Testis (tissue), 2 donors: ENCODE measurements at regions not wholly inside any gene's neighbourhood (a gene's known extent, or its start where the extent isn't known, plus 50 kb on each side); places are given as distances from the start of the nearest gene placed in this dataset.

Experiments
- DNase-seq: peaks from one replicate; pipeline ENCODE4 v3.0.0-alpha.2; 2019
- H3K27ac ChIP-seq, 2 donors: fragments of 200-600 bp; sonication (generic); one replicate each; pipeline ENCODE4 v1.5.1; 2019
- H3K27me3 ChIP-seq: fragments of 200-600 bp; sonication (generic); one replicate; pipeline ENCODE4 v1.5.1; 2019
- H3K36me3 ChIP-seq: fragments of 200-600 bp; sonication (generic); one replicate; pipeline ENCODE4 v1.5.1; 2017; ENCODE audit warnings: low read depth; ENCODE audit errors: missing control alignments
- H3K4me1 ChIP-seq: fragments of 200-600 bp; sonication (generic); one replicate; pipeline ENCODE4 v1.5.1; 2019
- H3K4me3 ChIP-seq, 2 donors: fragments of 200-600 bp; sonication (generic); one replicate each; pipeline ENCODE4 v1.5.1; 2017 to 2019
- H3K9me3 ChIP-seq: fragments of 200-600 bp; sonication (generic); one replicate; pipeline ENCODE4 v1.5.1; 2017
- CTCF ChIP-seq, 3 experiments: fragments of 450-650 bp in 2 of 3; fragments of 200-600 bp in 1 of 3; sonication (generic) in 1 of 3; IDR thresholded peaks; one replicate each; pipeline ENCODE4 v1.5.1; 2016 to 2019; ENCODE audit warnings: antibody characterized with exemption in 3 of 3, mild to moderate bottlenecking in 2 of 3, moderate library complexity in 1 of 3
- POLR2A ChIP-seq: fragments of 450-650 bp; IDR thresholded peaks from one replicate; pipeline ENCODE4 v1.6.1; 2017; ENCODE audit warnings: antibody characterized with exemption, mild to moderate bottlenecking, moderate library complexity
- WGBS, 2 donors: methylation state at CpG; one replicate each; pipeline ENCODE4 v1.1.5; 2018; 5-methylcytosine and 5-hydroxymethylcytosine counted together
- intact Hi-C: fragments of 100-400 bp; cut with DNase I; formaldehyde crosslinking; loops from one replicate; pipeline ENCODE4 v1.15.1; 2023; ENCODE audit warnings: low total_unique reads

GRCh38 chrX:39846460-39846859 lies 251.3 kb downstream of the BCOR start:
- intact Hi-C loops: no loop called here
- H3K27ac ChIP-seq: no peak overlapping the region
- WGBS, 2 donors: 92 to 93% methylated on average over 4 of the region's 4 CpGs

GRCh38 chrX:39848243-39848642 lies 249.5 kb downstream of the BCOR start:
- Histone ChIP-seq H3K27ac (no peak overlapping the region), H3K36me3 (no peaks in the 10 kb centered on the region), H3K27me3 (no peaks in the 10 kb centered on the region), H3K9me3 (no peaks in the 10 kb centered on the region), H3K4me1 (no peaks in the 10 kb centered on the region), H3K4me3 (no peak overlapping the region)
- intact Hi-C loops: no loop called here
- TF ChIP-seq POLR2A (no peak), CTCF (IDR thresholded peaks at IDR 0.05) (no peak)
- 36 to 44% methylated on average over 5 of the region's 5 CpGs for WGBS, 2 donors
- no peak for DNase-seq

More at GRCh38 chrX:39846460-39846859, 251.3 kb downstream of the BCOR start:
- no peak for DNase-seq
- TF ChIP-seq POLR2A (no peak), CTCF (IDR thresholded peaks at IDR 0.05) (no peak)
- Histone ChIP-seq H3K36me3 (no peaks in the 10 kb centered on the region), H3K4me1 (no peaks in the 10 kb centered on the region), H3K9me3 (no peaks in the 10 kb centered on the region), H3K27me3 (no peaks in the 10 kb centered on the region), H3K4me3 (no peak overlapping the region)

GRCh38 chrX:39848900-39849299 lies 248.9 kb downstream of the BCOR start:
- intact Hi-C loops: no loop called here
- 68 to 78% methylated on average over 7 of the region's 7 CpGs for WGBS, 2 donors
- Histone ChIP-seq H3K9me3 (no peaks in the 10 kb centered on the region), H3K27ac (no peak overlapping the region), H3K36me3 (no peaks in the 10 kb centered on the region), H3K4me1 (no peaks in the 10 kb centered on the region), H3K27me3 (no peaks in the 10 kb centered on the region), H3K4me3 (no peak overlapping the region)
- no peak for TF ChIP-seq CTCF (IDR thresholded peaks at IDR 0.05)
- TF ChIP-seq POLR2A: no peak
- no peak for DNase-seq

- Histone ChIP-seq H3K27ac (no peak overlapping the region), H3K4me3 (no peak overlapping the region)
These were observed 247.5 kb downstream of the BCOR start for GRCh38 chrX:39850209-39850608.

More at GRCh38 chrX:39850209-39850608, 247.5 kb downstream of the BCOR start:
- 59 to 66% methylated on average over 4 of the region's 4 CpGs for WGBS, 2 donors
- Histone ChIP-seq H3K36me3 (no peaks in the 10 kb centered on the region), H3K9me3 (no peaks in the 10 kb centered on the region), H3K4me1 (no peaks in the 10 kb centered on the region), H3K27me3 (no peaks in the 10 kb centered on the region)
- TF ChIP-seq POLR2A (no peak), CTCF (IDR thresholded peaks at IDR 0.05) (no peak)
- DNase-seq: no peak
- intact Hi-C loops: no loop called here
